WTC11 (cell line): ENCODE measurements at regions not wholly inside any gene's neighbourhood (a gene's known extent, or its start where the extent isn't known, plus 50 kb on each side); places are given as distances from the start of the nearest gene placed in this dataset.

Experiments
- ATAC-seq: fragments of 200-7000 bp; cut with Tn5 transposase; 2 replicates; pipeline ENCODE4 v1.10.0; 2021; ENCODE audit warnings: mild to moderate bottlenecking, moderate library complexity
- CTCF ChIA-PET: fragments of 300-600 bp; sonication (Branson Sonifier 250); formaldehyde crosslinking; loops from one replicate; lab custom pipeline; 2021; ENCODE audit warnings: antibody characterized with exemption; lab: Charles Lee
- POLR2A ChIA-PET: fragments of 350-600 bp; sonication (Branson Sonifier 250); formaldehyde crosslinking; loops from one replicate; lab custom pipeline; 2021; ENCODE audit warnings: antibody characterized with exemption; lab: Charles Lee
- DNase-seq: peaks from one replicate; pipeline ENCODE4 v3.0.0; 2021; ENCODE audit warnings: low spot score
- H3K27ac Mint-ChIP-seq: 2 replicates; pipeline ENCODE4 v1.8.0; 2021; ENCODE audit warnings: mixed read lengths
- H3K27me3 Mint-ChIP-seq: 2 replicates; pipeline ENCODE4 v1.8.0; 2021; ENCODE audit warnings: low read depth, mild to moderate bottlenecking, moderate library complexity, mixed read lengths
- H3K36me3 Mint-ChIP-seq: 2 replicates; pipeline ENCODE4 v1.8.0; 2021; ENCODE audit warnings: mixed read lengths
- H3K4me1 Mint-ChIP-seq: 2 replicates; pipeline ENCODE4 v1.8.0; 2022; ENCODE audit warnings: mixed read lengths
- H3K4me3 Mint-ChIP-seq: 2 replicates; pipeline ENCODE4 v1.8.0; 2021; ENCODE audit warnings: mild to moderate bottlenecking, moderate library complexity, mixed read lengths
- H3K9me3 Mint-ChIP-seq: 2 replicates; pipeline ENCODE4 v1.8.0; 2021; ENCODE audit warnings: mixed read lengths
- AFF4 ChIP-seq: sonication (generic); formaldehyde crosslinking; IDR thresholded peaks from 2 replicates; pipeline ENCODE4 v1.8.1; 2023; ENCODE audit warnings: mild to moderate bottlenecking, missing genetic modification reagents, borderline replicate concordance
- ATF2 ChIP-seq: sonication (generic); formaldehyde crosslinking; IDR thresholded peaks from 2 replicates; pipeline ENCODE4 v1.8.1; 2022; ENCODE audit warnings: low read depth, missing genetic modification reagents, borderline replicate concordance
- ATF6 ChIP-seq: sonication (generic); formaldehyde crosslinking; IDR thresholded peaks from 2 replicates; pipeline ENCODE4 v1.8.1; 2023; ENCODE audit warnings: mild to moderate bottlenecking, missing genetic modification reagents
- CDX4 ChIP-seq: fragments of 250-450 bp; sonication (Bioruptor Pico); IDR thresholded peaks from 2 replicates; pipeline ENCODE4 v1.9.0; 2021; ENCODE audit warnings: moderate library complexity, mild to moderate bottlenecking, inconsistent platforms, borderline replicate concordance
- E2F1 ChIP-seq: sonication (generic); formaldehyde crosslinking; IDR thresholded peaks from 2 replicates; pipeline ENCODE4 v1.8.0; 2022; ENCODE audit warnings: mild to moderate bottlenecking, missing genetic modification reagents
- EMX1 ChIP-seq: fragments of 250-450 bp; sonication (Bioruptor Pico); IDR thresholded peaks from 2 replicates; pipeline ENCODE4 v1.8.0; 2021; ENCODE audit warnings: mild to moderate bottlenecking
- FOXK1 ChIP-seq: sonication (generic); formaldehyde crosslinking; IDR thresholded peaks from 2 replicates; pipeline ENCODE4 v1.8.0; 2022; ENCODE audit warnings: mild to moderate bottlenecking, moderate library complexity, missing genetic modification reagents
- FOXP1 ChIP-seq: sonication (generic); formaldehyde crosslinking; IDR thresholded peaks from 2 replicates; pipeline ENCODE4 v1.8.0; 2022; ENCODE audit warnings: missing genetic modification reagents, mild to moderate bottlenecking, moderate library complexity, borderline replicate concordance
- IRF2 ChIP-seq: sonication (generic); formaldehyde crosslinking; IDR thresholded peaks from 2 replicates; pipeline ENCODE4 v1.8.0; 2022; ENCODE audit warnings: low read depth, missing genetic modification reagents, borderline replicate concordance
- KAT7 ChIP-seq: sonication (generic); formaldehyde crosslinking; IDR thresholded peaks from 2 replicates; pipeline ENCODE4 v1.8.1; 2023; ENCODE audit warnings: missing genetic modification reagents, mild to moderate bottlenecking, borderline replicate concordance
- MXD4 ChIP-seq: fragments of 250-450 bp; sonication (Bioruptor Pico); IDR thresholded peaks from 2 replicates; pipeline ENCODE4 v1.8.0; 2021; ENCODE audit warnings: mild to moderate bottlenecking, moderate library complexity, borderline replicate concordance
- RORB ChIP-seq: fragments of 250-450 bp; sonication (Bioruptor Pico); IDR thresholded peaks from 2 replicates; pipeline ENCODE4 v1.9.0; 2021; ENCODE audit warnings: mild to moderate bottlenecking
- SOX15 ChIP-seq: fragments of 250-450 bp; sonication (Bioruptor Pico); IDR thresholded peaks from 2 replicates; pipeline ENCODE4 v1.9.0; 2021; ENCODE audit warnings: mild to moderate bottlenecking
- USF1 ChIP-seq: sonication (generic); formaldehyde crosslinking; IDR thresholded peaks from 2 replicates; pipeline ENCODE4 v1.8.0; 2022; ENCODE audit warnings: mild to moderate bottlenecking, missing genetic modification reagents
- ZBTB21 ChIP-seq: sonication (generic); formaldehyde crosslinking; IDR thresholded peaks from 2 replicates; pipeline ENCODE4 v1.8.1; 2023; ENCODE audit warnings: mild to moderate bottlenecking, missing genetic modification reagents, borderline replicate concordance
- ZNF512 ChIP-seq: sonication (generic); formaldehyde crosslinking; IDR thresholded peaks from 2 replicates; pipeline ENCODE4 v1.8.1; 2022; ENCODE audit warnings: missing genetic modification reagents, borderline replicate concordance
- TF ChIP-seq, protein P1 (sequence below): sonication (generic); formaldehyde crosslinking; IDR thresholded peaks from 2 replicates; pipeline ENCODE4 v1.8.0; 2023; ENCODE audit warnings: missing genetic modification reagents
- TF ChIP-seq, protein P2 (sequence below): sonication (generic); formaldehyde crosslinking; IDR thresholded peaks from 2 replicates; pipeline ENCODE4 v1.8.1; 2023; ENCODE audit warnings: mild to moderate bottlenecking, missing genetic modification reagents, moderate library complexity

- POLR2A ChIA-PET: no interaction called here
- Mint-ChIP-seq H3K27me3 (no peaks in the 10 kb centered on the region), H3K36me3 (no peaks in the 10 kb centered on the region), H3K27ac (no peak overlapping the region), H3K4me3 (no peak overlapping the region), H3K9me3 (peaks cover 5% of the 10 kb centered on the region; the same call in 1 of the 2 replicates), H3K4me1 (peaks cover 48% of the 10 kb centered on the region)
- ATAC-seq (no peak), DNase-seq (no peak)
- no peak for TF ChIP-seq ATF2 (CRISPR knock-in tag)
- no peak for TF ChIP-seq CDX4
- TF ChIP-seq, protein P1, sequence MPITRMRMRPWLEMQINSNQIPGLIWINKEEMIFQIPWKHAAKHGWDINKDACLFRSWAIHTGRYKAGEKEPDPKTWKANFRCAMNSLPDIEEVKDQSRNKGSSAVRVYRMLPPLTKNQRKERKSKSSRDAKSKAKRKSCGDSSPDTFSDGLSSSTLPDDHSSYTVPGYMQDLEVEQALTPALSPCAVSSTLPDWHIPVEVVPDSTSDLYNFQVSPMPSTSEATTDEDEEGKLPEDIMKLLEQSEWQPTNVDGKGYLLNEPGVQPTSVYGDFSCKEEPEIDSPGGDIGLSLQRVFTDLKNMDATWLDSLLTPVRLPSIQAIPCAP (CRISPR knock-in tag): no peak
- no peak for TF ChIP-seq E2F1
- TF ChIP-seq ZBTB21 (CRISPR knock-in tag): no peak
- no peak for TF ChIP-seq MXD4
- TF ChIP-seq SOX15 (CRISPR knock-in tag): no peak
- TF ChIP-seq KAT7 (CRISPR knock-in tag): no peak
- no peak for TF ChIP-seq FOXK1 (CRISPR knock-in tag)
- TF ChIP-seq, protein P2, sequence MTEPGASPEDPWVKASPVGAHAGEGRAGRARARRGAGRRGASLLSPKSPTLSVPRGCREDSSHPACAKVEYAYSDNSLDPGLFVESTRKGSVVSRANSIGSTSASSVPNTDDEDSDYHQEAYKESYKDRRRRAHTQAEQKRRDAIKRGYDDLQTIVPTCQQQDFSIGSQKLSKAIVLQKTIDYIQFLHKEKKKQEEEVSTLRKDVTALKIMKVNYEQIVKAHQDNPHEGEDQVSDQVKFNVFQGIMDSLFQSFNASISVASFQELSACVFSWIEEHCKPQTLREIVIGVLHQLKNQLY (CRISPR knock-in tag): no peak
- no peak for TF ChIP-seq ZNF512 (CRISPR knock-in tag)
- no peak for TF ChIP-seq EMX1 (CRISPR knock-in tag)
- no peak for TF ChIP-seq AFF4 (CRISPR knock-in tag)
- no peak for TF ChIP-seq FOXP1
- no peak for TF ChIP-seq ATF6 (CRISPR knock-in tag)
- no peak for TF ChIP-seq IRF2
- TF ChIP-seq RORB (CRISPR knock-in tag): no peak
- no peak for TF ChIP-seq USF1 (CRISPR knock-in tag)
- CTCF ChIA-PET: no interaction called here
Observed at GRCh38 chr16:51876934-51877333, 670.0 kb downstream of the TOX3 start.
